GM21447 (cell line): ENCODE measurements at regions not wholly inside any gene's neighbourhood (a gene's known extent, or its start where the extent isn't known, plus 50 kb on each side); places are given as distances from the start of the nearest gene placed in this dataset.
"Not testable (repeated sequence)": the region's sequence is repeated elsewhere in the genome, so short reads cannot be mapped to it uniquely, and the experiment has no call there.

Source experiments
- ATAC-seq: cut with Tn5 transposase; IDR thresholded peaks from one replicate; pipeline ENCODE4 v1.9.1; 2021; ENCODE audit not compliant: unreplicated experiment

GRCh38 chrX:128436397-128437103 is 384.3 kb upstream of the ACTRT1 start:
- no peak for ATAC-seq

DNA sequence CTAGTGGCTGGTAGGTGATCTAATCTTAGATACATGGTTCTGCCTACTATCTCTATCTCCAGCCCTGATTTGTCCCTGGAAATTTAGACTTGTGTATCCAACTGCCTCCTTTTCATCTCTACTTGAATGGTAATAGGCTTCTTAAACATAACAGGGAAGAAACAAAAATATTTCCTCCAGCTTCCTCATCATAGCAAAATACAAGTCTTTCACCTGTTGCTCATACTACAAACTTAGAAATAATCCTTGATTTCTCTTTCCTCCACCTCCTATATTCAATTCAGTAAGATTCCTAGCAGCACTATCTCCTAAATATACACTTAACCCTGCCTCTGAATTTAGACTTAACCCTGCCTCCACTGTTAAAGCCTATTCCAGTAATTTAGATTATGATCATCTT is 373.3 kb upstream of the ACTRT1 start:
- no peak for ATAC-seq

DNA sequence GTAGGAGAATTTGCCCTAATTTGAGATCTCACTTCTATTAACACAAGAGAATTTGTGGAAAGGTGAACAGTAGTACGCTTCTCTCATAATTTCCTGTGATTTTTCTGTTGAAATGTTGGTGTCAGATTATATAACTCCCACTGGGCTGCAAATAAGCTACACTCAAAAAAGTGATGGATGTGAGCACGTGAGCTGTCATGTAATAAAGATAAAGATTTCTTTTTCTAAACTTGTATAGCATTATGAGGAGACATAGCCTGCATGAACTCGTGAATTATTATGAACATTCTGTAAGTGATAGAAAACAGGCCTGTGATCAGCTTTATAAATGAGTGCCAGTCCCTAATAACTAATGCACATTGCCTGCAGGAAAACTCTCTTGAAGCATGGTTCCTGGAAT is 356.6 kb upstream of the ACTRT1 start:
- no peak for ATAC-seq

DNA sequence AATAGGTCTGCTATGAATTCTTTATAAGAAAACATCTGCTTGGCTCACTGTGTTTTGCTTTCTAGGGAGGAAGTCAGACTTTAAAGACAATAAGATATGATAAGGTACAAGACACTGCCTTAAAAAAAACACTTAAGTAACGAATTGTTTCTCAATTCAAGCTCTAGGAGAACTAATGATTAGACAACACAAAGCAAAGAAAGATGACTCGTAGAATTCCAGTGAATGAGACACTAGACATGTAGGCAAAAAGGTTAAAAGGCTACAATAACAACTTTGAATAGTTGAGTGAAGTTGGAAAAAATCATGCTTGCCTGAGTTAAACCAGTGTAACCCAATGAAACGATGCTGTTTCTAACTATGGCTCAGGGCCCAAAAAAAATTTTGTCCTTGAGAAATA is 344.4 kb upstream of the ACTRT1 start:
- ATAC-seq = no peak

DNA sequence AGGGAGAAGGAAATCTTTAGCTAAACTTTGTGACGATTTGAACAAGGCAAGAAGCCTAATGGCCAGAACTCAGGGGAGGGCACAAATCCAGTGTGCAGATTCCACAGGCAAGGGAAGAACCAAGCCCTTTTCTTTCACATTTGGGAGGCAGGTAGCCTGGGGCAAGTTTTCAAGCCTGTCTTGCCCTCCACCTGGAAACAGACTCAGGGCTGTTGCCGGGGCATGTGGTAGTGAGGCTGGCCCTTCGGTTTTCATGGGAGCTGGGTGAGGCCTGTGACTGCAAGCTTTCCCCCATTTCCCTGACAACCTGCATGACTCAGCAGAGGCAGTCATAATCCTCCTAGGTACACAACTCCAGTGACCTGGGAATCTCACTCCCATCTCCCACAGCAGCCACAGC is 331.6 kb upstream of the ACTRT1 start:
- not testable (repeated sequence) for ATAC-seq

- no peak for ATAC-seq
These were observed 313.3 kb upstream of the ACTRT1 start for GRCh38 chrX:128365492-128365891.

- no peak for ATAC-seq
These were observed 283.5 kb upstream of the ACTRT1 start for GRCh38 chrX:128335671-128336070.

DNA sequence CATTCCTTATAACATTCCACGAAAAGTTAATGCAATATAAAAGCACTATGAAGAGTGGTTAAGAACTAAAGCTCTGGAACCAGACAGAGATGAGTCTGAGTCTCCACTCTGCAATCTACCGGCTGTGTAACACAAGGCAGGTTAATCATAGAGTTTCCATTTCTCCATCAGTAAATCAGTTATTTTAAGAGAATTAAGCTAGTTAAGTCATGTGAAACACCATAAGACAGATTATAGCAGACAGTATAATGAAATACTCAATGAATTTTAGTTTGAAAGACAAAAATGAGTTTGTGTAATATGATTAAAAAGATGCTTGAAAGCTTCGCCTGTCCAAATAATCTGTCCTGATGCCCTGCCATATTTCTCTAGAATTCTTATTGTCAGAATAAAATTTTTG is 282.6 kb upstream of the ACTRT1 start:
- no peak for ATAC-seq

GRCh38 chrX:128310912-128311311 is 258.7 kb upstream of the ACTRT1 start:
- no peak for ATAC-seq

DNA sequence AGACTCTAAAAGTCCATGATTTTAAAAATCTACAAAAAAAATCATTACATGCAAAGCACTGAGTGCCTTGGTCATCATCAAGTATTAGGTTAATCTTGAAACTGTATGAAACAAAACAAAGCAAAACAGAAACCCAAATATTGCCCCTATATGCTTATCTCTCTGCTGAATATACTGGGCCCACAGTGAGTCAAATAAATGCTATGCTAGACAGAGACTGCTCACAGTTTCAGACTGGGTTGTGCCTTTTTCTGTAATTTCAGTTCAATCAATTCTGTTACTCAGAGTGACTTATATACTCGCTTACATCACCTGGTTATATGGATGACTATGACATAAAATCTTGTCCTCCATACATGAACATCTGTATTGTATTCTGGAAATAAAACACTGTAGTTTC is 257.1 kb upstream of the ACTRT1 start:
- ATAC-seq = no peak

DNA sequence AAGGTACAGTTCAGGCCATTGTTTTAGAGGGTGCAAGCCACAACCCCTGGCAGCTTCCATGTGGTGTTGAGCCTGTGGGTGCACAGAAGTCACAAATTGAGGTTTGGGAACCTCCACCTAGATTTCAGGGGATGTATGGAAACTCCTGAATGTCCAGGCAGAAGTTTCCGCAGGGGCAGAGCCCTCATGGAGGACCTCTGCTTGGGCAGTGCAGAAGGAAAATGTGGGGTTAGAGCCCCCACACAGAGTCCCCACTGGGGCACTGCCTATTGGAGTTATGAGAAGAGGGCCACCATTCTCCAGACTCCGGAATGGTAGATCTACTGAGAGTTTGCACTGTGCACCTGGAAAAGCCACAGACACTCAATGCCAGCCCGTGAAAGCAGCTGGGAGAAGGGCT is 242.0 kb upstream of the ACTRT1 start:
- no peak for ATAC-seq

DNA sequence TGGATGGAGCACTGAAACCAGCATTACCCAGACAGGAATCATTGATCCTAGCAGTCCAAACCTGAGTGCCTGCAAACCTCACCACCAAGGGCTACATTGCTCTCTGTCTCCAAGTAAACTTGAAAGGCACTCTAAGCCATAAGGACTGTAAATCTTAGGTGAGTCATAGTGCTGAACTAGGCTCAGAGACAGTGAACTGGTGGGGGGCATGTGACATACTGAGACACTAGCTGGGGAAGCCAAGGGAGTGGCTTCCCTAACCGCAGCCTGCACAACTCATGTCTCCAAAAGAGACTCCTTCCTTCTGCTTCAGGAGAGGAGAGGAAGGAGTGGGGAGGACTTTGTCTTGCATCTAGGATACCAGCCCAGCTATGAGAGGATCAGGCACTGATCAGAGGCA is 235.5 kb upstream of the ACTRT1 start:
- ATAC-seq = no peak

DNA sequence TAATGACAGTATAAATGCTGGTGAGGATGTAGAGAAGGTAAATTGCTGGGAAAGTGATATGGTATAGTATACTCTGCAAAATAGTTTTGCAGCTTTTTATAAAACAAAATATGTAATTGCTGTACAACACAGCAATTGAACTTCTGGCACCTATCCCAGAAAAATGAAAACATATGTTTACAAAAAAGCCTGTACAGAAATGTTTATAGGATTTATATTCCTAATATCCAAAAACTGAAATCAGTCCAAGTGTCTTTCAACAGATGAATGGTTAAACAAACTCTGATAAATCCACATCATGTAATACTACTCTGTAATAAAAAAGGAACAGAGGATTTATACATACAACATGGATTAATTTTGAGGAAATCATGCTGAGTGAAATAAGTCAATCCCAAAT is 198.4 kb upstream of the ACTRT1 start:
- ATAC-seq = no peak

DNA sequence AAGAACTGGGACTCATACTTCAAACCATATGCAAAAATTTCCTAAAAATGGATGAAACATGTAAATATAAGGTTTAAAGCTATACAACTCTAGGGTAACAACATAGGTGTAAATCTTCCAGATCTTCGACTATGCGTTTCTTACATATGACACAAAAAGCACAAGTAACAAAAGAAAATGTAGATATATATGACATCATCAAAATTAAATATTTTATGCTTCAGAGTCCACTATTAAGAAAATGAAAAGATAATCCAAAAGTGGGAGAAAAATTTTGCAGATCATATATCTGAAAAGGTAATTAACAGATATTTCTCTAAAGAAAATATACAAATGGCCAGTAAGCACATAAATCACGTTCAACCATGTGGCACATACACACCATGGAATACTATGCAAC is 164.2 kb upstream of the ACTRT1 start:
- no peak for ATAC-seq

DNA sequence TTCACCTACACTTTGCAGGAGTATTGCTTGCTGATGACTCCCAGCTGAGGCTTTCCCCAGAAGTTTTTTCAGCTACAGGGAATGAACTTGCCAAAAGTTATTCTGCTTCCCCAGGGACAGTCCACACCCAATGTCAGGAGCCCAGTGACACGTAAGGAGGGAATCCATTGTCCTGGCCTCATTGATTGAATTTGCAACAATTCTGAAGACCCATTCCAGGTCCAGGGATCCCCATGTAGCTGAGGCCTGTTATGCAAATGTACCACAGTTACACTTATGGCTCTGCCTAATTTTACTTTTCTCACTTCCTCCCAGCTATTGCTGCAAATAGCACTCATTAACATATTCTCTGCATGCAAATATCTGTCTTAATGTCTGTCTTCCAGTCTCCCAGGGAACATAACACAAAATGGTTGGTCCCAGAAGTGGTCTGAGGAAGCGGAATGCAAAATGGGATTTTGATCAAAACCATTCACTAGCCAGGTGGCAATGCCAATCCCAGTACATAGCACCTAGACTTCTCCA is 113.7 kb upstream of the ACTRT1 start:
- ATAC-seq = no peak

DNA sequence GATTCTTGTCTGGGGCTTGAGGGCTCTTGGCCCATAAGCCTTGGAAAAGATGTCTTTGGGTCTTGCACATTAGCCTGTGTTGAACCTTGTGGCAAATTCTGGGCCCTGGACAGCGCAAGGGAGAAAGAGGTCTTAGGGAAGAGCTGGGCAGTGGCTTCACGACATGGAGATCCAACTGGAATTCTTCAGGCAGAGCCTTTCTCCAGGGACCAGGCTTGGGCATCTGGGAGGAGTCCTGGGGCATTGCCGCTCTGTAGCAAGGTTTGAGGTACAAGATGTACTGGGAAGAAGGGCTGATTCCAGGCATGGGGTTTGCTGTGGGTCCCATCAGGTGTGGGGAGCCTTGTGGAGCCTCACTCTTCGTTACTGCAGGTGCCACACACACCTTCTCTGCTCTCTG is 104.0 kb upstream of the ACTRT1 start:
- ATAC-seq = no peak

DNA sequence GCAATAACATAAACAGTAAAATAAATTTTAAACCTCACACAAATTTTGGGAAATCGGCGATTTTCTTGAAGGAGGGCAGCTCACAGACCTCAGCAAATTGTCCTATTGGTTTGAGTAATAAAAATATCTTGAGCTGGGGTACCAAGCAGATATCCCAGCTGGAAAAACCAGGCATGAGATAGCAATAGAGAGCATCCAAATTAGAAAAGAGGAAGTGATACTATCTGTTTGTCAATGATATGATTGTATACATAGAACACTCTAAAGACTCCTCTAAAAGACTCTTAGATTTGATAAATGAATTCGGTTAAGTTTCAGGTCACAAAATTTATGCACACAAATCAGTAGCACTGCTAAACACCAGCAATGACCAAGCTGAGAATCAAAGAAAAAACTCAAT is 90.5 kb upstream of the ACTRT1 start:
- no peak for ATAC-seq

- no peak for ATAC-seq
These were observed 54.4 kb upstream of the ACTRT1 start for GRCh38 chrX:128106630-128107029.

DNA sequence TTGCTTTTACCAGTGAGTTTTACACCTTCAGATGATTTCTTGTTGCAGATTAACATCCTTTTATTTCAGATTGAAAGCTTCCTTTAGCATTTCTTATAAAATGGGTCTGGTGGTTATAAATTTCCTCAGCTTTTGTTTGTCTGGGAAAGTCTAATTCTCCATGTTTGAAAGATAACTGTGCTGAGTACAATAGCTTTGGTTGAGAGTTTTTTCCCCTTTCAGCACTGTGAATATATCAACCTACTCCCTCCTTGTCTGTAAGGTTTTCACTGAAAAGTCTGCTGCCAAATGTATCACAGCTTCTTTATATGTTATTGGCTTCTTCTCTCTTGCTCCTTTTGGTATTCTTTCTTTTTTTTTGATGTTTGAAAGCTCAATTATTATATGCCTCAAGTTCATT is 53.5 kb upstream of the ACTRT1 start:
- ATAC-seq = no peak
